GM12874 (cell line): ENCODE measurements at regions not wholly inside any gene's neighbourhood (a gene's known extent, or its start where the extent isn't known, plus 50 kb on each side); places are given as distances from the start of the nearest gene placed in this dataset.

Experiments used
- TF ChIP-seq, protein P1 (sequence below): IDR thresholded peaks from 2 replicates; pipeline ENCODE4 v1.5.1; 2011; ENCODE audit warnings: low read depth, mild to moderate bottlenecking, control low read depth, low read length, moderate library complexity; ENCODE audit not compliant: insufficient read depth

DNA sequence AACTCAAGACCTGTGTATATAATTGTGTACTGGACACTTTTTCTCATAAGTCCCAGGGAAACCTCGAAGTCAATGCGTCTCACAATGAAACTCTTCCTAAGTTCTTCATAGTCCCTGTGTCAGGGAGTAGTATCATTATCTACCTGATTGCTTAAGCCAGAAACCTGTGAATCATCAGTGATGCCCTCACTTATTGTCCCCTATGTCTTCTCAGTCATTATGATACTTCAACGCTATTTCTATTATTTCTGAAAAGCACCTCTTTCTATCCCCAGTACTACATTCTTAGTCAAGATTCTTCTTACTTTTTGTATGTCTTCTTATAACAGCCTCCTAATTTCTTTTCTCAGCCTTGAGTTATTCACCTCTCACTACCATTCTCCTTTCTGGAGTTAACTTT lies 94.3 kb downstream of the OTUD1 start:
- TF ChIP-seq, protein P1, sequence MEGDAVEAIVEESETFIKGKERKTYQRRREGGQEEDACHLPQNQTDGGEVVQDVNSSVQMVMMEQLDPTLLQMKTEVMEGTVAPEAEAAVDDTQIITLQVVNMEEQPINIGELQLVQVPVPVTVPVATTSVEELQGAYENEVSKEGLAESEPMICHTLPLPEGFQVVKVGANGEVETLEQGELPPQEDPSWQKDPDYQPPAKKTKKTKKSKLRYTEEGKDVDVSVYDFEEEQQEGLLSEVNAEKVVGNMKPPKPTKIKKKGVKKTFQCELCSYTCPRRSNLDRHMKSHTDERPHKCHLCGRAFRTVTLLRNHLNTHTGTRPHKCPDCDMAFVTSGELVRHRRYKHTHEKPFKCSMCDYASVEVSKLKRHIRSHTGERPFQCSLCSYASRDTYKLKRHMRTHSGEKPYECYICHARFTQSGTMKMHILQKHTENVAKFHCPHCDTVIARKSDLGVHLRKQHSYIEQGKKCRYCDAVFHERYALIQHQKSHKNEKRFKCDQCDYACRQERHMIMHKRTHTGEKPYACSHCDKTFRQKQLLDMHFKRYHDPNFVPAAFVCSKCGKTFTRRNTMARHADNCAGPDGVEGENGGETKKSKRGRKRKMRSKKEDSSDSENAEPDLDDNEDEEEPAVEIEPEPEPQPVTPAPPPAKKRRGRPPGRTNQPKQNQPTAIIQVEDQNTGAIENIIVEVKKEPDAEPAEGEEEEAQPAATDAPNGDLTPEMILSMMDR = no peak

DNA sequence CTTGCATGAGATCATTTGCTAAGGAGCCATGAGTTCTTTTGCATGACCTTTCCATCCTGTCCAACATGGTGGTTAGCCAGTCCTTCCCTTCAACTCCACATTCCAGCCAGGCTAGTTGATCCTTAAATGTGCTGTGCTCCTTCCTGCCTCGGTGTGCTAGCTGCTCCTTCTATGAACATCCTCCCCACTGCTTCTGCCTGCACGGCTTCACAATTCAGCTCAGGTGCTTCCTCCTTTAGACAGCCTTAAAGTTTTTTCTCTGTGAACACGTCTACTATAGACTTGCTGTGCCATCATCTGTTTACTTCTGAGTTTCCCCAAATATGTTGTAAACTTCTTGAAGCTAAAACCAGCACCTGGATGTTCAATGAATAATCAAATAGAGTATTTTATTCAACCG lies 95.5 kb downstream of the OTUD1 start:
- TF ChIP-seq, protein P1 = no peak

DNA sequence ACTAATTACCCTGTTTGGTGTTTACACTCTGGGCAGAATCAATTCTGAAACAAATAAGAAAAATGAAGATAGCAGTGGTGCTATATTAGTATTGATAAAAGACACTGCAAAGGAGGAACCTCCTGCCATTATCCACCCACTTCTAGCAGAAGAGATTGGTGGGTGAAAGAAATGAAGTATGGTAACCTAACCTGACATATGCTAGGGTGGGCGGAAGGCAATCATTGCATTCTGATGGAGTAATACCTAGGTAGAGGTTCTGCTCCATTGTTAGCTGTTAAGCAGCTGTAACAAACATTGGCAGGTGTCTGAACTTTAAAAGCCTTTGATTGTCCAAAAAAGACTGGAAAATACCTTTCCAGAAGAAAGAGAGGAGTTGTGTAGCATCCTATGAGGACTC lies 95.9 kb downstream of the OTUD1 start:
- TF ChIP-seq, protein P1 = no peak

DNA sequence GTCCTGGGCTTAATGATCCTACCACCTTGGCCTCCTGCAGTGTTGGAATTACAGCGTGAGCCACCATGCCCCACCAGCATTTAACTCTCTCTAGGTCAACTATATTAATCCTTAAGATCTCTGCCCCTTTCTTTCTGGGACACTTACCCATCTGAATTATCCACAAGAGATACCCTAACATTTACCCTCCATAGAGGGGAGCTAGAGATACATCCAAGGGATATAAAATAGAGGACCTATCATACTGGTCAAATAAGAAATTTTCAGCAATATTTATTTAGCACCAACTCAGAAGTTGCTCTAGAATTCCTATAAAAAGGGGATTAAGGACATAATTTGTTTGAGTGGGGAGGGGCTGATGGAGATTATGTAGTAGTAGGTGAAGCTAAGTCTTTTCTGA lies 96.5 kb downstream of the OTUD1 start:
- TF ChIP-seq, protein P1 = no peak

DNA sequence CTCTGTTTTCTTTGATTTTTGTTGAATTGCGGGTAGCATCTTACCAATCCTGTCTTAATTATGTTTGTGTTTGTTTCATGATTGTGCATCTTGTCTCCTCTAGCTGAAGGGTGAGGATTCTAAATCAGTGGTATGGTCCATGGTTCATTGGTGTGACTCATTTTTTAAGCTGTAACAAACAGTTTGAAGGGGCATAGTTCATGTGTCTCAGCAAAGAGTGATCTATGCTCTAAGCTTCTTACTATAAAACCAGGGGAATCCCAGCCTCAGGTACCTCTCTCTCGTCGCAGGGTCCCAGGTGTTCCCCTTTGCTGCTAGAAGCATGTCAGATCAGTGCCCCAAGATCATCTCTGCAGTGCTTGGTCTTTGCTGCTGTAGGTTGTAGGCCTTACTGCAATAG lies 100.1 kb downstream of the OTUD1 start:
- TF ChIP-seq, protein P1 = no peak

DNA sequence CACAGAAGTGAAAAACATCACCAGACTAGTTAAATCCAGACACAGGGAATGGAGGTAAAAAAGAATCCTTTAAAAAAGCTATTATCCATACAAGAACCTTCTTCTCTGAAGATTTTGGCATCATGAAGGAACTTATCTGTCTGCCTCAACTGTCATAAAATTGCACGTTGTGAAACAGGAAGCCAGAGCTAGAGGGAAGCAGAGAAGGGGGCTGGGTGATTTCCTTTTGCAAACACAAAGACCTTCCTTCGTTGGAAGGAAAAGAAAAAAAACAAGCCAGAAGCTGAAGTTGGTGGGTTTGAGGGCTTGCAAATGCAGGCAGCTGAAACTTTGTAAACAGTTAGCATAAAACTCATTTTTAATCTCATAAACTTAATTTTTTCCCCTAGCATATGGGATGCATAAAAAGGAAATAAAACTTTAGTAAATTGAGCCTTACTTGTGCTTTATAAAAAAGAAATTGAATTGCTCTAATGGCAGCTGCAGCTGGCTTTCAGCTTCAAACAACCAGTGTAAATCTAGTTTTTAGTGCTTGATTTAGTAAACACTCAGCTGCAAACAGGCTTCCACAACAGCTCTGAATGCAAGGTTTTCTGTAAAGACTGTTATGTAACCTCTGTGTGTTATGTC lies 101.6 kb downstream of the OTUD1 start:
- TF ChIP-seq, protein P1 = no peak

DNA sequence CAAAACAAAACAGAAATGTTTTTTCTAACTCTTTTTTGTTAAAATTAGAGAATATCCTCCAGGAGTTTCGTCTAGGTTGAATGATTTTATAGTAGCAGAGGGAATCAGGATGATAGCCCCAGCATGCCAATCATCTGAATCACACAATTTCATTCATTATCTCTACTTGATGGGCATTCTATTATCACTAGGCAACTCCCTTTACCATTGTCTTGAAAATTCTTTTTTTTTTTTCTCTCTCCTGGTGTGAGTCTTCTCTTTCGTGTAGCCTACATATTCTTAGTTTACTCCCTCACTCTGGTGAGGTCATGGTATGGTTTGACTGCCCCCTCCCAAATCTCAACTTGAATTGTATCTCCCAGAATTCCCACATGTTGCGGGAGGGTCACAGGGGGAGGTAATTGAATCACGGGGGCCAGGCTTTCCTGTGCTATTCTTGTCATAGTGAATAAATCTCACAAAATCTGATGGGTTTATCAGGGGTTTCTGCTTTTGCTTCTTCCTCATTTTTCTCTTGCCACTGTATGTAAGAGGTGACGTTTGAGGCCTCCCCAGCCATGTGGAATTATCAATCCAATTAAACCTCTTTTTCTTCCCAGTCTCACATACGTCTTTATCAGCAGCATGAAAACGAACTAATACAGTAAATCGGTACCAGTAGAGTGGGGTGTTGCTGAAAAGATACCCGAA lies 105.0 kb downstream of the OTUD1 start:
- TF ChIP-seq, protein P1 = no peak
